Subcutaneous abdominal adipose tissue (tissue), 5 donors: ENCODE measurements at regions not wholly inside any gene's neighbourhood (a gene's known extent, or its start where the extent isn't known, plus 50 kb on each side); places are given as distances from the start of the nearest gene placed in this dataset.
"Not testable (repeated sequence)": the region's sequence is repeated elsewhere in the genome, so short reads cannot be mapped to it uniquely, and the experiment has no call there.

Experiments used
- H3K27ac ChIP-seq: one replicate; pipeline ENCODE4 v1.7.0; 2013; ENCODE audit warnings: low read depth, mild to moderate bottlenecking, inconsistent platforms, low read length, moderate library complexity
- H3K27me3 ChIP-seq, 5 donors: one replicate each; pipeline ENCODE4 v1.7.0; 2013; ENCODE audit warnings: low read length in 5 of 5, inconsistent platforms in 1 of 5; ENCODE audit not compliant: control insufficient read depth in 5 of 5, insufficient read depth in 4 of 5
- H3K36me3 ChIP-seq, 5 donors: one replicate each; pipeline ENCODE4 v1.7.0; 2013; ENCODE audit warnings: low read length in 5 of 5; ENCODE audit not compliant: control insufficient read depth in 5 of 5, insufficient read depth in 5 of 5
- H3K4me1 ChIP-seq, 5 donors: one replicate each; pipeline ENCODE4 v1.7.0; 2013; ENCODE audit warnings: low read length in 5 of 5, mild to moderate bottlenecking in 3 of 5, moderate library complexity in 1 of 5; ENCODE audit not compliant: control insufficient read depth in 5 of 5, insufficient read depth in 5 of 5
- H3K4me3 ChIP-seq, 5 donors: one replicate each; pipeline ENCODE4 v1.7.0; 2013; ENCODE audit warnings: low read length in 5 of 5, low read depth in 1 of 5
- H3K9ac ChIP-seq, 5 donors: one replicate each; pipeline ENCODE4 v1.7.0; 2013; ENCODE audit warnings: low read length in 5 of 5, mild to moderate bottlenecking in 4 of 5, moderate library complexity in 3 of 5
- H3K9me3 ChIP-seq, 5 donors: one replicate each; pipeline ENCODE4 v1.7.0; 2013; ENCODE audit warnings: low read length in 5 of 5; ENCODE audit not compliant: control insufficient read depth in 5 of 5
- donor health status: healthy.
- donor health status: healthy.
- donor health status: healthy.
- donor health status: healthy.
- donor health status: healthy.

- Histone ChIP-seq H3K36me3 (no peaks in the 10 kb centered on the region), H3K4me1 (no peaks in the 10 kb centered on the region), H3K4me3 (no peak overlapping the region), H3K9me3 (peaks cover 0 to 4% (median 0%) of the 10 kb centered on the region in 5 donors), H3K27me3 (no peaks in the 10 kb centered on the region), H3K27ac (no peak overlapping the region), H3K9ac (no peak overlapping the region)
Measured at GRCh38 chr5:130402906-130403305, 498.6 kb downstream of the CHSY3 start.

DNA sequence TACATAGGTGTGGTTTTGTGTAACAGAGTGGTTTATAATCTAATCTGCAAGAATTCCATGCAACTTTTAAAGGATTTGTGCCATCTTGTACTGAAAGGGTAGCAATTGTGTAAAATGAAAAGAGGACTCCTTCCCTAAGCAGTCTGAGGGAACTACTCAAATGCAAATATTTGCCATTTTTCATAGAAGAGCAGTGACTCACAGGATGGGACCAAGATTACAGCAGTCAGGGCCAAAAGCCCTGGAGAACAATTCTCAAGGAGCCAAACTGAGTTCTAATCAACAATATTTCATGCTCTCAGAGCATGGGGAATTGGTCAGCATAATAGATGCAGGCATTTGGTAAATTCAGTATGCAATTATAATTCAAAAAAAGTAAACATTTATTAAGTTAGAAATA, 495.8 kb downstream of the CHSY3 start:
- Histone ChIP-seq H3K9me3 (no peaks in the 10 kb centered on the region), H3K4me3 (no peak overlapping the region), H3K36me3 (no peaks in the 10 kb centered on the region), H3K27me3 (no peaks in the 10 kb centered on the region), H3K4me1 (no peaks in the 10 kb centered on the region), H3K9ac (no peak overlapping the region), H3K27ac (no peak overlapping the region)

DNA sequence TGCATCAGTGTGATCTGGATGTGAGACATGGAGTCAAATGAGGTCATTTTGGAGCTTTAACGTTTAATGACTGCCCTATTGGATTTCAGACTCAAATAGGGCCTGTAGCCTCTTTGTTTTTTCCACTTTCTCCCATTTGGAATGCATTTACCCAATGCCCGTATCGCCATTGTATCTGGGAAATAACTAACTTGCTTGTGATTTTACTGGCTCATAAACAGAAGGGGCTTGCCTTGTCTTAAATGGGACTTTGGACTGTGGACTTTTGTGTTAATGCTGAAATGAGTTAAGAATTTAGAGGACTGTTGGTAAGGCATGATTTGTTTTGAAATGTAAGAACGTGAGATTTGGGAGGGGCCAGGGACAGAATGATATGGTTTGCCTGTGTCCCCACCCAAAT, 494.6 kb downstream of the CHSY3 start:
- Histone ChIP-seq H3K36me3 (no peaks in the 10 kb centered on the region), H3K4me1 (no peaks in the 10 kb centered on the region), H3K27ac (no peak overlapping the region), H3K4me3 (no peak overlapping the region), H3K9ac (no peak overlapping the region), H3K27me3 (no peaks in the 10 kb centered on the region), H3K9me3 (no peaks in the 10 kb centered on the region)

DNA sequence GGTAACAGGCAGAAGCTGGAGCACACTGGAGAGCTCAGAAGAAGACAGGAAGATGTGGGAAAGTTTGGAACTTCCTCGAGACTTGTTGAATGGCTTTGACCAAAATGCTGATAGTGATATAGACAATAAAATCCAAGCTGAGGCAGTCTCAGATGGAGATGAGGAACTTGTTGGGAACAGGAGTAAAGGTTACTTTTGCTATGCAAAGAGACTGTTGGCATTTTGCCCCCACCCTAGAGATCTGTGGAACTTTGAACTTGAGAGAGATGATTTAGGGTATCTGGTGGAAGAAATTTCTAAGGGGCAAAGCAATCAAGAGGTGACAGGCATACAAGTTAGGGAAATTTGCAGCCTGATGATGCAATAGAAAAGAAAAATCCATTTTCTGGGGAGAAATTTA, 493.5 kb downstream of the CHSY3 start:
- not testable (repeated sequence) for H3K9me3 ChIP-seq, H3K27ac ChIP-seq, H3K9ac ChIP-seq, H3K27me3 ChIP-seq, H3K36me3 ChIP-seq, H3K4me3 ChIP-seq, H3K4me1 ChIP-seq

GRCh38 chr5:130397132-130397531, 492.9 kb downstream of the CHSY3 start:
- H3K27me3 ChIP-seq: no peaks in the 10 kb centered on the region
- H3K4me1 ChIP-seq: no peaks in the 10 kb centered on the region
- no peak overlapping the region for H3K4me3 ChIP-seq
- no peaks in the 10 kb centered on the region for H3K9me3 ChIP-seq
- no peak overlapping the region for H3K27ac ChIP-seq
- no peak overlapping the region for H3K9ac ChIP-seq
- no peaks in the 10 kb centered on the region for H3K36me3 ChIP-seq

DNA sequence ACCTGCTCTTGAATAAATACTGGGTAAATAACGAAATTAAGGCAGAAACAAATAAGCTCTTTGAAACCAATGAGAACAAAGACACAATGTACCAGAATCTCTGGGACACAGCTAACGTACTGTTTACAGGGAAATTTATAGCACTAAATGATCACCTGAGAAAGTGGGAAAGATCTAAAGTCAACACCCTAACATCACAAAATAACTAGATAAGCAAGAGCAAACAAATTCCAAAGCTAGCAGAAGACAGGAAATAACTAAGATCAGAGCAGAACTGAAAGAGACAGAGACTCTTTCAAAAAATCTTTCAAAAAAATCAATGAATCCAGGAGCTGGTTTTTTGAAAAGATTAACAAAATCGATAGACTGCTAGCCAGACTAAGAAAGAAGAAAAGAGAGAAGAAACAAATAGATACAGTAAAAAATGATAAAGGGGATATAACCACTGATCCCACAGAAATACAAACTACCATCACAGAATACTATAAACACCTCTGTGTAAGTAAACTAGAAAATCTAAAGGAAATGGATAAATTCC, 487.5 kb downstream of the CHSY3 start:
- H3K4me3 ChIP-seq, H3K9me3 ChIP-seq, H3K27ac ChIP-seq, H3K9ac ChIP-seq, H3K36me3 ChIP-seq, H3K4me1 ChIP-seq, H3K27me3 ChIP-seq: not testable (repeated sequence)

DNA sequence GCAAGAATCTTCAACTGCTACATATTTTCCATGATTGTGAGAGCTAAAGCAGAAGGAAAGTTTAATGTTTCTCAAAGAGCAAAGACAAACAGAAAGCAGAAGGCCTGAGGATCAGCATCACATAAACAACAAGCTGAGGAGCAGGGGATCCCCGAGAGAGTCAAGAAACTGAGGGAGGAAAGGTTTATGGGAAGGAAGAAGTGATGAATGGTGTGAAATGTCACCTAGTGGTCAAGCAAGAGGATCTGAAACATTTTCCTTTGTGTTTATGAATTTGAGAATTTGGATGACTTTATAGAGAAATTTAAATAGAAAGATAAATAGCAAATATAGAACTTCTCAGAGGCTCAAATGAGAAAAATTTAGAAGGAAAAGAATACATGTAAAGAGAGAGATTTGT, 481.9 kb downstream of the CHSY3 start:
- no peaks in the 10 kb centered on the region for H3K27me3 ChIP-seq
- no peaks in the 10 kb centered on the region for H3K4me1 ChIP-seq
- no peak overlapping the region for H3K4me3 ChIP-seq
- H3K9ac ChIP-seq: no peak overlapping the region
- H3K9me3 ChIP-seq: no peaks in the 10 kb centered on the region
- no peaks in the 10 kb centered on the region for H3K36me3 ChIP-seq
- H3K27ac ChIP-seq: no peak overlapping the region

- Histone ChIP-seq H3K4me3 (no peak overlapping the region), H3K9me3 (no peaks in the 10 kb centered on the region), H3K36me3 (no peaks in the 10 kb centered on the region), H3K4me1 (no peaks in the 10 kb centered on the region), H3K27me3 (no peaks in the 10 kb centered on the region), H3K9ac (no peak overlapping the region), H3K27ac (no peak overlapping the region)
Measured at GRCh38 chr5:130385656-130386055, 481.4 kb downstream of the CHSY3 start.

- Histone ChIP-seq H3K9ac (no peak overlapping the region), H3K9me3 (no peaks in the 10 kb centered on the region), H3K27me3 (no peaks in the 10 kb centered on the region), H3K4me1 (no peaks in the 10 kb centered on the region), H3K36me3 (no peaks in the 10 kb centered on the region), H3K27ac (no peak overlapping the region), H3K4me3 (no peak overlapping the region)
Measured at GRCh38 chr5:130365956-130366355, 461.7 kb downstream of the CHSY3 start.

DNA sequence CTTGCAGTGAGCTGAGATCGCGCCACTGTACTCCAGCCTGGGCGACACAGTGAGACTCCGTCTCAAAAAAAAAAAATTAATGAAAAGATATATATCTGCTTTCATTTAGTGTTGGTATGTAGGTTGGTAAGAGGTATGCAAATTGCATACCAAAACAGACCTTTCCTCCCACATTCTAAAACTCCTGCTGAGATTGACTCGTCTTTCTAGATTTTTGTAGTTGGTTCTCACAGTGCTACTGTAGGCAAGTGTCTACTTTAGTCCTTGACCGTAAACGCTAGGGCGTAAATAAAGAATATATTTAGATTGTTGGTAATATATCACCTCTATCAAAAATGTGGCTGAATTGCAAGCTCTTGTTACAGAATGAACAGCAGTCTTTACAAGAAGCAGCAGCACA, 445.9 kb downstream of the CHSY3 start:
- H3K9me3 ChIP-seq: peaks cover 0 to 5% (median 0%) of the 10 kb centered on the region in 5 donors
- no peak overlapping the region for H3K27ac ChIP-seq
- no peak overlapping the region for H3K9ac ChIP-seq
- H3K4me3 ChIP-seq: no peak overlapping the region
- H3K4me1 ChIP-seq: no peaks in the 10 kb centered on the region
- H3K36me3 ChIP-seq: no peaks in the 10 kb centered on the region
- no peaks in the 10 kb centered on the region for H3K27me3 ChIP-seq
